Brain microvascular endothelial cell (primary cell): ENCODE measurements at regions not wholly inside any gene's neighbourhood (a gene's known extent, or its start where the extent isn't known, plus 50 kb on each side); places are given as distances from the start of the nearest gene placed in this dataset.

Source experiments
- DNase-seq: peaks from one replicate; pipeline ENCODE4 v3.0.0-alpha.2; 2020
- H3K27ac ChIP-seq: fragments of 250-450 bp; sonication (Bioruptor Pico); 2 replicates; pipeline ENCODE4 v1.5.1; 2020; ENCODE audit warnings: mild to moderate bottlenecking, moderate library complexity
- H3K27me3 ChIP-seq: fragments of 250-450 bp; sonication (Bioruptor Pico); replicated peaks from 2 replicates; pipeline ENCODE4 v1.5.1; 2020; ENCODE audit warnings: mild to moderate bottlenecking
- H3K36me3 ChIP-seq: fragments of 250-450 bp; sonication (Bioruptor Pico); replicated peaks from 2 replicates; pipeline ENCODE4 v1.5.1; 2020; ENCODE audit warnings: mild to moderate bottlenecking
- H3K4me3 ChIP-seq: 2 replicates; pipeline ENCODE4 v1.5.1; 2011; ENCODE audit warnings: low read depth, mild to moderate bottlenecking, control low read depth, low read length, moderate library complexity
- in situ Hi-C: cut with HindIII; loops from 2 replicates; pipeline ENCODE4 v1.10.0; 2017; ENCODE audit warnings: low sequenced_read_pairs, low pct_ligation_motif_present
- TF ChIP-seq, protein P1 (sequence below): IDR thresholded peaks from 2 replicates; pipeline ENCODE4 v1.5.1; 2011; ENCODE audit warnings: low read depth, mild to moderate bottlenecking, moderate library complexity, low read length, control low read depth, inconsistent platforms; ENCODE audit errors: missing control alignments

DNA sequence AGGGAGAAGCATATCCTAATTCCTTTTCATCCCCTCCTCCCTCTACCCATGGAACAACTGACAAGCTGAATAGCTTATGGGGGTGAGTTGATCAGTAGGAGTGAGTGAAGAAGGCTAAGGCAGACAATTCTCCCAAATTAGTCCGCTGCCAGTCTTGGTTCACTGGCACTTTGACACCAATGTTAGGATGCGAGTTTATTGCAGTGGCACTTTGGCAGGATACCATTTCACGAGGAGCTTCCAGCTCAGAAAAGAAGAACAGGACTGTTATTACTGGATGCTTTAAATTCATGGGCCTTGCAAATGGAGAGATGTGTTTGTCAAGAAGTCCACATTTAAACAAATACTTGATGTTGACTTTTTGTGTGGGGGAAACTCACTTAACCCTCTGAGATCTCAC is 427.6 kb downstream of the NR2F1-AS1 start:
- in situ Hi-C loops, result no loop called here
- H3K27me3 ChIP-seq, result no peaks in the 10 kb centered on the region
- H3K4me3 ChIP-seq, result no peak overlapping the region
- H3K27ac ChIP-seq, result no peak overlapping the region
- TF ChIP-seq, protein P1, sequence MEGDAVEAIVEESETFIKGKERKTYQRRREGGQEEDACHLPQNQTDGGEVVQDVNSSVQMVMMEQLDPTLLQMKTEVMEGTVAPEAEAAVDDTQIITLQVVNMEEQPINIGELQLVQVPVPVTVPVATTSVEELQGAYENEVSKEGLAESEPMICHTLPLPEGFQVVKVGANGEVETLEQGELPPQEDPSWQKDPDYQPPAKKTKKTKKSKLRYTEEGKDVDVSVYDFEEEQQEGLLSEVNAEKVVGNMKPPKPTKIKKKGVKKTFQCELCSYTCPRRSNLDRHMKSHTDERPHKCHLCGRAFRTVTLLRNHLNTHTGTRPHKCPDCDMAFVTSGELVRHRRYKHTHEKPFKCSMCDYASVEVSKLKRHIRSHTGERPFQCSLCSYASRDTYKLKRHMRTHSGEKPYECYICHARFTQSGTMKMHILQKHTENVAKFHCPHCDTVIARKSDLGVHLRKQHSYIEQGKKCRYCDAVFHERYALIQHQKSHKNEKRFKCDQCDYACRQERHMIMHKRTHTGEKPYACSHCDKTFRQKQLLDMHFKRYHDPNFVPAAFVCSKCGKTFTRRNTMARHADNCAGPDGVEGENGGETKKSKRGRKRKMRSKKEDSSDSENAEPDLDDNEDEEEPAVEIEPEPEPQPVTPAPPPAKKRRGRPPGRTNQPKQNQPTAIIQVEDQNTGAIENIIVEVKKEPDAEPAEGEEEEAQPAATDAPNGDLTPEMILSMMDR, result no peak
- DNase-seq, result no peak
- H3K36me3 ChIP-seq, result no peaks in the 10 kb centered on the region

DNA sequence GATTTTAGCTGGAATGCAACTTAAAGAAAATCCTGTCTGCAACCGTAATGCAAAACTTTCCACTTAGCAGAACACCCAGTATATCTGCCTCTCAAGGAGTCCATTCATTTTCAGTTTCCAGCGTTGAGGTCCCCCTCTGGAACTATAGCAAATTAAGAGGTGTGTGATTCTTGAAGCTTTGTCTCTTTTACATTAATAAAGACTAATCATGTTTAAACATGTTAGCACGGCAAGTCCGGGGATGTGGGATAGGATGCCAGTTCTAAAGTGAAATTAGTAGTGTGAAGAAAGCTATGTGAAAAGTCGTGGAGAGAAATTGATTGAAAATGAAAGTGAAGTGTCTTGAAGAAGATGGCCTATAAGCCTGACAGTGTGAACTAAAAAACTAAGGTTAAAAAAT is 429.1 kb downstream of the NR2F1-AS1 start:
- in situ Hi-C loops, result no loop called here
- Histone ChIP-seq H3K27ac (peak overlapping the region; percentile 27), H3K4me3 (no peak overlapping the region)

DNA sequence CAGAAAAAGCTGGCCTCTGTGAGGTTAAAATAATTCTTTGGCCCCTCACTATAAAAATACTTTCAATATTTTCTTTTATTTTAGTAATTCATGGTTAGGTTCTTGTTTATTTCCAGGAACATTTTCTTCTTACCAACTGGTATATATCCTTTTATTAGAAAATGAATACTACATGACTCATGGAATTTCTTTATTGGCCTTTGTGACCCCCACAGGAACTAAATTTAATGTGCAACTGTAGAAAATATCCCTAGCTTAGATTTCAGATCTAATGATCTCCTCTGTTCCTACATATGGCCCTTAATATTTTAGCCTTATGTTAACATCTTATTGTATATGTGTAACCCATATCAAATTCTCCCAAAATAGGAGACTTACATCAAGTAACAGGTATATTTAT is 429.9 kb downstream of the NR2F1-AS1 start:
- in situ Hi-C loops, result no loop called here
- Histone ChIP-seq H3K36me3 (no peaks in the 10 kb centered on the region), H3K27ac (peak overlapping the region; percentile 27), H3K27me3 (no peaks in the 10 kb centered on the region), H3K4me3 (no peak overlapping the region)
- TF ChIP-seq, protein P1, result no peak
- DNase-seq, result no peak

More for the DNA sequence above, 429.1 kb downstream of the NR2F1-AS1 start:
- TF ChIP-seq, protein P1, result no peak
- Histone ChIP-seq H3K36me3 (no peaks in the 10 kb centered on the region), H3K27me3 (no peaks in the 10 kb centered on the region)
- DNase-seq, result no peak

DNA sequence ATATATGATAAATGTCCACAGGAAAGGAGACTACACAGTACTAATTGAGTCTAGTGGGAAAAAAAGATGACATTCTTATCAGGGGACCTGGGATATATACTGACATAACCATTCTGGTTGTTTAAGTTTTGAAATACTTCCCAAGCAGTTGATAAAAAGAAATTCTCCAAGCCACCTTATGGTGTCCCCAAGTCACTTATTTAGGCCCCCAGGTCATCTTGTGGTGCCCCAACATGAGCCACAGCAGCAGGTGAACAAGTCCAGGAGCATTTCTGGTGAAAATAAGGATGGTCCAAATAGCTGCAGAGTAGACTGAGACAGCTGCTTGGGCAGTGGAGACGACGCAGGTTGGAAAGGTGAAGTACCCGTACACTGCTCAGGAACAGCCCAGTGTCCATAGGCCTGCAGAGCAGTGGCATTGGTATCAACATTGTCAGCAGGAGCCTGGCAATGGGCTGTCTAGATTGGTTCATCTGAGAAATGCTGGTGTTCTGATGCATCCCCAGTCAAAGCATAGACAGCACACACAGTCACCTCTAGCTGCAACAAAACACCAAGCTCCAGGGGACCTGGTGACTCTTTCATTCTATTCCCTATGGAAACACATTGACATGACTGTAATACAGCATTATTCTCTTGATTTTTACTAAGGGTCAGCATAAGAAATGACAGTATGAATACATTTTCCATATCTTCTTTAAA is 430.6 kb downstream of the NR2F1-AS1 start:
- TF ChIP-seq, protein P1, result no peak
- Histone ChIP-seq H3K4me3 (no peak overlapping the region), H3K36me3 (no peaks in the 10 kb centered on the region), H3K27ac (peak overlapping the region; percentile 27), H3K27me3 (no peaks in the 10 kb centered on the region)
- in situ Hi-C loops, result no loop called here
- DNase-seq, result peak; percentile 55

DNA sequence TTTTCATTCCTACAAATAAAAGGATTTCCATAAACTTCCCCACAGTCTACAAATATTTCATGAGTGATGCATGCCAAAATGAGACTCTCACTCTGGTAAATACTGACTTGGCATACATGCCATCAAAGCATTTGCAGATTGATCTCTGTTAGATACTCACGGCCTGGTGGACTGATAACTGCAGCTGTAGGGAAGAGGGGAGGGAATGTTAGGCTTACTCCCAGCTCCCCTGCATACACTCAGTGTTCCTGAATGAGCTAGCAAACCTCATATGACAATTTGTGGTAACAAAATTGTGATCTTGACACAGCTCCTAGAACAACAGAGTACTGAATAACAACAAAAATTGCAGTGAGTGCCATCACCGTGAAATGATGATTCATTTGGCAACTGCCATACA is 435.3 kb downstream of the NR2F1-AS1 start:
- Histone ChIP-seq H3K27ac (peak overlapping the region; percentile 8), H3K4me3 (no peak overlapping the region), H3K36me3 (no peaks in the 10 kb centered on the region), H3K27me3 (no peaks in the 10 kb centered on the region)
- TF ChIP-seq, protein P1, result no peak
- in situ Hi-C loops, result no loop called here
- DNase-seq, result peak; percentile 46

DNA sequence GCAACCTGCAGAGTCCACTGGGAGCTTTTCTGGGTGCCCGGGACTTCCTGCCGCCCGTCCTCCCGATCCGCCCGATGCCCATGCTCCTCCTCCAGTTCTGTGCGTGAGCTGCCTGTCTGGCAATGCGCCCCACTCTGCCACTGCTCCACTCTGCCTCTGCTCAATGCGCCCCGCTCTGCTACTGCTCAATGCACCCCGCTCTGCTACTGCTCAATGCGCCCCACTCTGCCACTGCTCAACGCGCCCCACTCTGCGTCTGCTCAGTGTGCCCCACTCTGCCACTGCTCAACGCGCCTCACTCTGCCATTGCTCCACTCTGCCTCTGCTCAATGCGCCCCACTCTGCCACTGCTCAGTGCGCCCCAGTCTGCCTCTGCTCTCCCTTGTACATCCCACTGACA is 436.0 kb downstream of the NR2F1-AS1 start:
- in situ Hi-C loops, result no loop called here
- no peaks in the 10 kb centered on the region for H3K36me3 ChIP-seq
- H3K27me3 ChIP-seq, result no peaks in the 10 kb centered on the region
- H3K27ac ChIP-seq, result no peak overlapping the region
- DNase-seq, result no peak
- H3K4me3 ChIP-seq, result no peak overlapping the region
- TF ChIP-seq, protein P1, result no peak
